CD1c-positive myeloid dendritic cell (primary cell): ENCODE measurements at regions not wholly inside any gene's neighbourhood (a gene's known extent, or its start where the extent isn't known, plus 50 kb on each side); places are given as distances from the start of the nearest gene placed in this dataset.

ENCODE experiments used
- DNase-seq: peaks from one replicate; pipeline ENCODE4 v3.0.0-alpha.2; 2016; ENCODE audit errors: extremely low spot score

DNA sequence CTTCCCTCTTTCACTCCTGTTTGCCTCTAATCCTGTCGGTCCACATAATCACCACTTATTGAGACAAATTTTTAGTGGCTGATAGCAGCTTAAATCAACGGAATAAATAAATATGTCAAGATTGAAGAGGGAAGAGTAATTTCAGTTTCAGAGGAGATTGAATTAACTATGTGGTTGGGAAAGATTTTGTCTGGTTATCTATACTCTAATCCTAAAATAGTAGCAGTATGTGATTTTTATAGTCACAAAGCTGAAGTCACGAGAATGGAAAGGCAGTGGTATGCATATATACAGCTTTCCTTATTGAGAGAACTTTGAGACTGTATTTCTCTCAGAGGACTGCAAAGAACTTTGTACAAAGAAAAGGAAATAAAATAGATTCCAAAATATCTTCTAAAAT, 493.3 kb downstream of the FAT4 start:
- no peak for DNase-seq

DNA sequence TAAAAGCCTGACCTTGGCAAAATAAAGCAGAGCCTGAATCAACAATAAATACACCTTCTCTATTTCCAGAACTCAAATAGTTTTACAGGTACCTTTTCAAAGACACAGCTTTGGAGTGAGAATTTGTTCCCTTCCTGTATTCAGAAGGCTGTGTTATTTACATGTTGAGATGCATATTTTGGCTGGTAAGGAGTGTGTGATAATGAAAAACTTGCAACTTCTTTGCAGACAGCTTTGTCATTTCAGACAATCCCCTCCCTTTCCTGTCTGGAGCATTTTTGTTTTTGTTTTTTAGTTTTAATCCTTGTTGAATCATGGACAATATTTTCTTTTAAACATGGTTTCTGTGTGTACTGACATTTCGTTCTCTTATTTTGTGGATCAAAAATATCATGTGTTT, 493.8 kb downstream of the FAT4 start:
- no peak for DNase-seq

DNA sequence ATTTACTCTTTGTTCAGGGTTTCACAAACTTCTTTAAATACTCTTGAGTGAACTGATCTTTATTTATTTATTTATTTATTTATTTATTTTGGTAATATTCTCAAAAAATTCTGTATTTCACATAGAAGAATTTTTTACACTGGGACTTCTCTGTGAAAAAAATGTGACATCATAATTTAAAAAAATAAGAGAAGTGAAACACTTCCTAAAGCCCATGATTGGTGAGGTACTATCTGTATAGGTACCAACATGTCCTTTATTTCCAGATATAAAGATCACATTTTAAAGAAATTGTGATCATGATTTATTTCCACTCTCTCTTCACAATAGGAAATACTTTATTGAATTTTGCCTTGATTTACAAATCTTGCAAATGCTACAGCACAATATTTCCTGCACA, 497.1 kb downstream of the FAT4 start:
- no peak for DNase-seq

DNA sequence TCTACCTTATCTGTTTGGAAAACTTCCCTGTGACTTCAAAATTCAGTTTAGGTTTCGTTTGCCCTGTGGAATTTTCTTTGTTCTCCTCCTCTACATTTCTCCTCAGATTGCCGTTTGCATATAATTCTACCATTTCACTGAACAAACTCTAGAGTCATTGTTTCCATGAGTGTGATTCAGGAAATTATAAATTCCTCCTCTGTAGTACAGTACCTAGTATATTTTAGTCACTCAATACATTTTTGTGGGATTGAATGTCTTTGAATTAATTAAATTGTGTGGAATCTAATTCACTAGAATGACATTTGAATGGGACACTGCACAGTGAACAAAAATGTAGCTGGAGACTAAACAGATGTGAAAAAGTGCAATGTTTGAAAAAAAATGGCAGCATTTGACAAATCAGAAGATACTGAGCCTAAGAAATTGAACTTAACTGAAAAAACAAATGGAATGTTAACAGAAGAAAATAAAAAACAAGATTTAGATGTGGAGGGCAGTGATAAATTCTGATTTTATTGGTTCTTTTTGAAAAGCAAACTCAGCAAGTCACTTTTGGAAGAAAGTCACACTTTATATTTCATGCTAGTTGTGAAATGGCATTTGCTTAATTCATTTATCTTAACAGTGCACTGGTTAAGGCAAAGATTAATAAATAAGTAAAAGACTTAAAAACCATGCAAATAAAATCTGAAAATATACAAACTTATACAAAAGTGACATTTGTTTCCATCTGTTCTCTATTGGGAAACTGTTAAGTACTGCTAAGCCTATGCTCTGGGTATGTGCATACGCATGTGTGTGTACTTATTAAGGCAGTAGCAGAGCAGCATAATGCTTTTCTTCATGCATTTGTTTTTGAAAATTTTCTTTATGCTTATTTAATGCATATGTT, 512.3 kb downstream of the FAT4 start:
- no peak for DNase-seq

DNA sequence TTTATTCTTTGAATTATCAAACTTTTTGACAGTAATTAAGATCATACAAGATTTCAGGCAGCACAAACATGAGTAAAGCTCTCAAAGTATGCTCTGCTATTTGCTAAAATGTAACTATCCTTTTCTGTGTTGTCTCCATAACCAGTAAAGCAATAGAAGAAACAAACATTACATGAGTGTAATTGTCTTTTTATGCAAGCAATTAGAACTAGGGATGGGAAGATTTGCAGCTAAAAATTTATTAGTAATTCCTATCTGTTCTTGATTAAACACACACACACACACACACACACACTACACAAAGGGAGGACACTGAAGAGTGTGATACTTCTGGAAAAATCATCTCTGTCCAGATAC, 512.9 kb downstream of the FAT4 start:
- DNase-seq = no peak

DNA sequence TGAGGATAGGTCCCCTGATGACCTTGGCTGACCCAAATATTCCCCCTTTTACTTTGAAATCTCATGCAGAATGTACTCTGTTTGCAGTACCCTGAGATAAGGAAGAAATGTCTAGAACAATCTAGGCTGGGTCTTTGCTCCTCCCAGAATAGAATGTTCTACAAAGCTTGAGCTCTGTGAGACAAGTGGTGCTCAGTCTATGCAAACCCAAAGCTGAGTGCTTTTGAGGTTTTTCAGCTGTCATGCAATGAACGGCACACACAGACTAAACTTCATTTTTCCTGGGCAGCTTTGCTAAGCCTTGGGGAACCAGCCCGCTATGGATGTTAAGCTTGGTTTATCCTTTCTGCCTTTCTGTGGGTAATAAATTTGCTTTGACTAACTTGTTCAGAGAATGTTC, 513.6 kb downstream of the FAT4 start:
- no peak for DNase-seq

DNA sequence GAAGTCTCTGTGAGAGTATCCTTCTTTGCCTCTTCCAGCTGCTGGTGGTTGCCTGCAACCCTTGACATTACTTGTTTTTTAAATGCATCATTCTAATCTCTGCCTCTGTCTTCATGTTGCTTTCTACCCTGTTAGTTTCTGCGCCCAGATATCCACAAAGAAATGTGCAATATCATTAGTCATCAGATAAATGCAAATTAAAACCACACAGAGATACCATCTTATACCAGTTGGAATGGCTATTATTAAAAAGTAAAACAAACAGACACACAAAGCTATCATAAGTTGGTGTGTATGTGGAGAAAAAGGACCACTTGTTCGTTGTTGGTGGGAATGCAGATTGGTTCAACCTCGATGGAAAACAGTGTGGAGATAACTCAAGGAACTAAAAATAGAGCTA, 517.4 kb downstream of the FAT4 start:
- DNase-seq = no peak

DNA sequence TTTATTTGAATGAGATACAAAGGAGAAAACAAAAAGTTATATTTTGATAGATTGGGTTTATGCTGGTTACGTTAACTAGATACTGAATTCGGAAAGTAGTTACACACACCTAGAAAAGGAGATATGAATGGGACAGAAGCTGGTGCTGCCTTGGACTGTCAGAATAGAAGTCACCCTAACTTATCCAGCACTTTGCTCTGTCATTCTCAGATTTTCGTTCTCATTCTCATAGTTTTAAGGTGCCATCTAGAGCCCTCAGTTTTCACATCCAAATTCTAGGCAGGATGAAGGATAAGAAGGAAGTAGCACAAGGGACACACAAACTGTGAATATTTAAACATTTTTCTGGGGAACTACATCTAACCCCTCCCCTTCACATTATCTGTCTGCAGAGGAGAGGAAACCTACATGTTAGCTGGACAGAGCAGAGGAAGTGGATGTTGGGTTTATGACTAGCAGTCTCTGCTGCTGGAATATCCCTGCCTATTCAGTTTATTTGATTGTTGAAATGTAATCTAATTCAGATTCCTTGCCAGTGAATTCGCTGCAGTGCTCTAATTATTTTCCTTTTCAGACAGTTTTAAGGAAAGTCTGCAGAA, 521.9 kb downstream of the FAT4 start:
- DNase-seq = no peak

DNA sequence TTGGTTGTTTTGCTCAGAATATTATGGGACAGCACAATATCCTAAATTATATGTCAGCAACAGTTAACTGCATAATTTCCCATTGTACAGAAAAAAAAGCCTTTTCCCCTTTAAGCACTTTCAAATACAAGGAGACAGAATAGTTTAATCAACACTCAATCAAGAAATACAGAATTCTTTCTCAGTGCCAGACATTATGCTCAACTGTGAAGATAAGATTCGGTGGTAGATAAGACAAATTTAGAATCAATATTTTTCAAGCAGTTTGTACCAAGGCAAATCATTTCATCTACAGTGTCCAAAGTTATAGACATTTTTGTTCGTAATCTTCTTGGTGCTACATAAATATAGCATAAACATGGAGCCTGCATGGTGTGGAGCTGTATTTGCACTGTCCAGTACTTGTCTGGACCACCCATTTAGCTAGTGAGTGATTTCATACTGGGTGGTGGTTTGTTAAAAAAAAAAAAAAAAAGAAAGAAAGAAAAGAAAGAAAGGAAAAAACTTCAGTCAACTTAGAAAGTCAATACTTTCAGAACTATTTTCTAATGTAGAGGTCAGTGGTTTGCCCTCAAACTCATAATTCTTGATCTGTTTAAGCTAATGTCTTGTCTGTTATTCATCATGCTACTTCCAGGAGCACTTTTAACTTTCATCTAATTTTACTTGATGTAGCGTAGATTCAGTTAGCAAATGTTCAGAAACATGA, 522.9 kb downstream of the FAT4 start:
- DNase-seq = no peak

DNA sequence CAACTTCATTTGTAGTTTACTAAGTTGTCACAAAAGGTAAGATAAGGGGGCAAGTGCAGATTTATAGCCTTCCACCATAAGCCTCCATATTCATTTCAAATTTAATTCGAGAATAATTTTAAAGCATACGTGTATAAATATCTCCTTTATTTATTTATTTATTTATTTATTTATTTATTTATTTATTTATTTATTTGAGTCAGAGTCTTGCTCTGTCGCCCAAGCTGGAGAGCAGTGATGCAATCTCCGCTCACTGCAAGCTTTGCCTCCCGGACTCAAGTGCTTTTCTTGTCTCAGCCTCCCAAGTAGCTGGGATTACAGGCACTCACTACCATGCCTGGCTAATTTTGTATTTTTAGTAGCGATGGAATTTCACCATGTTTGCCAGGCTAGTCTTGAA, 523.4 kb downstream of the FAT4 start:
- DNase-seq = no peak

DNA sequence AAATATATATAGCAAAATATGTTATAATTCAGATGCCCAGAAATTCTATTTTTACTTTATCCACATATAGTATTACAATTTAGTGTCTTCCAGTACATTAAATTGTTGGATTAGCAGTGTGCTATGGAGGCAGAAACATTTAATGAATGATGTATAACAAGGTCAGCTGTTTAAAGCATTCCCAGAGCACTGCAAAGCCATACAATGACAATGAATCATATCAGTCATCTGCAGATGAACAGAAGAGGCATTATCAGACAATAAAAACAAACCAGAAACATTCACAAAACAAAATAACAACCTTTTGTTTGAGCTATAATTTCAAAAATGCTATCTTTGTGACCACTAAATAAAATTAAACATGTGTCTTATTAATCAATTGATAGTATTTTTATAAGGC, 524.2 kb downstream of the FAT4 start:
- DNase-seq = no peak

DNA sequence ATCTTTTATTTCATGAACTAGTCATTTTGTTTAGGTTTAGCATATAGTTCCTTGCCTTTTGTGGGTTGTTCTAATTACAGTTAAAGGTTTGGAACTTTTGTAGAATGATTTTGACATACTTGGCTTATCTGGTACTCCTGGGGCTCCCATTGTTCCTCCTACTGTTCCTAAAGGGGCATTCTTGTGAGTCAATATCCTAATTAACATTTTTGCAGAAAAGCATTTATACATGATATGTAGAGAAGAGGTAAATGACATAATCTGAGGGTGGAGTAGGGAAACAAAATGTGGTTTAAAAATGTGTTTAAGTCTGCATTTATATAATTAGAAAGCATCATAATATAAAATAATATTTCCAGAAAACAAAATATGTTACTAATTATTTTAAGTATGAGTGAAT, 529.2 kb downstream of the FAT4 start:
- no peak for DNase-seq

DNA sequence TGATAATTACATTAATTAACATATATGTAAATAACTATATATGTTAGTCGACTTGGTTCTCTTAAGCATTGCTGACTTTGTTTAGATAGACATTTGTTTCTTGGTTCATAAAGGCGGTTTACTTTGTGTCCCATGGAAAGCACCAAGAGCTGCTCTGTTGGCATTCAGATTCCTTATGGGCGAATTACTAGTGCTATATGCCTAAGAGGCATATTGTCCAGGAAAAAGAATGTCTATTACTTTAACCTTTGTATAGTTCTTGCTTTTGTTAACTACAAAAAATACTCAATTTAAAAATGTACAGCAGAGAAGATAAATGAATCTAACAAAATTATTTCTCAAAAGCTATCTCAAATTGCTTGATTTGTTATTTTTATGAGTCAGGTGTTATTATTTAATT, 532.8 kb downstream of the FAT4 start:
- DNase-seq = no peak

DNA sequence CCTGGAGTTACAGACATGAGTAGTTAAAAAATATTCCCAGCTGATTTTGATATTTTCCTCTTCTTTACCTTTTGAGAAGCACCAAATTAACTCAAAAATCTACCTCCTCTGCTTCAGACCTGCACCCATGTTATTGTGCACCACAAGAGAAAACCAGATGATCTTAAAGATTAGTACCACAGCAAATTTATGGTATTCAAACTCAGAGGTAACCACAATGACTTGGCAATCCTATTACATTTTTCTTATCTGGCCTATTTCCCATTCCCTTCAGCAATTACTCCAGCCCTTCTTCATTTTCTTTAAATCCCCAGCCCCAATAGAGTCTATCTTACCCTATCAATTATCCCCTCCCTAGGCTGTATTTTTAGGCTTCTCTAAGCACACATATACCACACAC, 535.1 kb downstream of the FAT4 start:
- no peak for DNase-seq

DNA sequence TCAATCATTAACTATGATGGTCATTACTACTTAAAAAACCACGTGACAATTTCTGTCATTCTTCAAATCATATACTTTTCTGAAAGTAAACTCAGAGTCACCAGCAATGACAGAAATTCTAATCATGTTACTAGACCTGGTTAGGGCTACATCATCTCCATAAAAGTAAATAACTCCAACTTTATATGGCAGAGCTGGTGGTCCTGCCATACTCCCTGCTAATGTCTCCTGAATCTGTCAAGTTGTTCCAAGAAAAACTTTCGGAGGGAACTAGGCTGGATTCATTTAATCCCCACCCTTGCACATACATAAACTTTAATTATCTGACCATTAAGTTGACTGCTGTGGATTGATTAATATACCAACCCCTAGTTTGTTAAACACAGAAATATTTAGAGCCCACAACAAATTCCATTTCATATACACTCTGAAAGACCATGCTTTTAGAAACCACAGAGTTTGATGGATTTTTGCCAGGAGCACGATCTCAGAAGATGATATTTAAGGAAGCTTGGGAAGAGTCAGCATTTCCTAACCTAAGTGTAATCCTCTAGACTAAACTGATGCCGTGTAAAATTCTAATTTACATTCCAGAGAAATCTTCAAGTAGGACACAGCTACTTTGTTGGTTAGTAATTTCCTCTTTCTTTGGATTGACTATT, 577.0 kb downstream of the FAT4 start:
- DNase-seq = no peak

DNA sequence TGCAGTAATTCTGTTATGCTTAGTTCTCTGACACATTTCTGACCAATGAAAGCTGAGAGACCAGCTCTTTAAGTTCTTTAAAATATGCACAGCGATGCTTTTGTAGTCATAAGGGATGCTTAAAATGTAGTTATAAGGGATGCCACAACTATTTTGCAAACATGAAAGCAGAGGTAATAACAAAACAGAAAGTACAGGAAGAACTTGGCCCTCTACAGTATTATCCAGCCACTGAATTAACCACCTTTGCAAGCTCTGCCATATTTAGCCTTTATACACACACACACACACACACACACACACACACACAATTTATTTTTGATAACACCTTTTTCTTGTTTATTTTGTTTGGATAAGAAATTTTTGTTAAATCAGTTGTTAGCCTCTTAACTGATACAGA, 590.0 kb downstream of the FAT4 start:
- no peak for DNase-seq

DNA sequence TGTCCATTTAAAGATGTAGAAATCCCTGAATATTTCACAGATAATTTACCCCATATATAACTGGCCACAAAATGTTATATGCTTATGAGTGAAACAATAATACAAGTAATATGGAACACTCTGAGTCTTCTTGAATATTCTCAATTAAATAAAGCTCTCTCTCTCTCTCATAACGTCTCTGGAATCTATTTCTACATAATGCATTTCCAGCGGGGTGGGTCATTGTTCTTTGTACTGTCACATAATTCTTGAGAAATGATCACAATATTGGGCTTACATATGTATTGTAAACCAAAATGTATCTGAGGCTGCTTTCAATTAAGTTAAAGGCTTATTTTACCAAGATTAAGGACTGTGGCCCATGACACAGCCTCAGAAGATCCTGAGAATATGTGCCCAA, 596.3 kb downstream of the FAT4 start:
- no peak for DNase-seq

DNA sequence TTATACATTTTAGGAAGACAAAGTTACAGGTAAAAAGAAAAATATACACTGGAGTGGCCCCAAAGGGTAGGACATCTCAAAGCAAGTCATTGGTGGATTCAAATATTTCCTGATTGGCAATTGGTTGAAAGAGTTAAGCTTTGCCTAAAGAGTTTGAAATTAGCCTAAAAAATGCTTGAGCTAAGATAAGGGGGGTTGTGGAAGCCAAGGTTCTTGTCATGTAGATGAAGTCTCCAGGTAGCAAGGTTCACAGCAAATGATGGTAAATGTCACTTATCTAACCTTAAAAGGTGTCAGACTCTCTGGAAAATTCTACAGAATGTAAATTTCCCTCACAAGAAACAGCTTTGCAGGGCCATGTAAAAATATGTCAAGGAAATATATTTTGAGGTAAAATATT, 596.7 kb downstream of the FAT4 start:
- no peak for DNase-seq

DNA sequence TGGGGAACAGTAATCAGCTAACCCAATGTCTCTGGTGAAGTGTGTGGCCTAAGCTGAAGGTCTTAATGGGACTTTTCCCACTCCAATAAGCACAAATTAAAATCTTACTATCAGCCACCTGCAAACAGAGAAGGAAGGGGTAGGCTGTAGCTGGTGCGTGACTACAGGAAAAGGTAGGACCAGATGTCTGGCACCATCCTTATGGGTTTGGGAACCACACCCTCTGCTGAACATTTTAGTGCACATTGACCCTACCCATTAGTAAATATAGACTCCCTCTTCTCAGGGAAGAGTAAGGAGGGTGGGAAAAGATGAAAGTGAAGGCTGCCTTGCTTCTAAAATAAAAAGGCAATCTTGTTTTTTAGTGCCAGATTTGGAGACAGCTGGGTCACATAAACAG, 602.8 kb downstream of the FAT4 start:
- no peak for DNase-seq

DNA sequence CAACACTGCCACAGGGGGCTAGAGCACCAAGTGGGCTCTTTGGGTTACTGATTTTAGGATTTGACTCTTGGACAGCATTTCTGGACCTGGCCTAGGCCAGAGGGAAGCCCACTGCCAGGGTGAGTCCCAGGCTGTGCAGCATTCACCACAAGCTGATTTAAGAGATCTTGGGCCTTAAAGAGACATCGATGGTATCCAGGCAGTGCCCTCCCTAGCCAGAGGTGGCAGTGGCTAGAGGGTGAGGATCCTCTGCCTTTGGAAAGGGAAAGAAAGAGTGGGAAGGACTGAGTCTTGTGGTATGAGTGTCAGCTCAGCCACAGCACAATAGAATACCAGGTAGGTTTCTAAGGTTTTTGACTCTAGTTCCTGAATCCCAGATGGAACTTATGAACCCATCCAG, 613.9 kb downstream of the FAT4 start:
- DNase-seq = no peak

DNA sequence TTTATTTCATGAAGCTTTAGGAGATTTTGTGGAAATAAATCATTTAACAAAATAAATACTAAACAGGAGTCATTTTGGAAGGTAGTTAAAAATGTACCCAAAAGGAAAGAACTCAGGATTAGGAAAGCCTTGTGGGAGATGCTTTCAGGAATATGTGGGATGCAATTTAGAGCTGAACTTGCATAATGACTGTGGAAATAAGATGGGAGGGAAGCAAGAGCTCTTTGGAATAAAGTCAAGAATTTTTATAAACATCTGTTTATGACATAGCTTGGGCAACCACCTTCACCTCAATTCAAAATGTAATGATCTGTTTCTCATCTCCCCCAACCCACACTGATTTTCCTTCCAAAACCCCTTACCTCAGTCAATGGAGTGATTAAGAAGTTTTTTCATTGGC, 623.8 kb downstream of the FAT4 start:
- no peak for DNase-seq

DNA sequence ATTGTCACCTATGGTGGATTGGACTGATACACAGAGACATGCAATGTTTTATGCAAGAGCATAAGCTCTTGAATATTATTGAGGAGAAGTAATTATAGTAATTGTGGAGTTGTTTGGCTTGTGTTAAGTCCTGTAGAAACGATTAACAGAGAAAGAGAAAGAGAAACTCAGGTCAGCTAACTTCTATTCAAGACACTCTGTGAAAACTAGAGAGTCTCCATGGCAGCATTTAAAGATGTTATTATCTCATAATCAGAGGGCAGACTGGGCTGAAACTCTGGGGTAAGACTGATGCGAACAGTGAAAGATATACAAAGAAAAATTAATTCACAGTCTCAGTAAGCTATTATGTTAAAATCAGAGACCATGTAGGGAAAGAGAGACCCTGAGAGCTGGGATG, 625.7 kb downstream of the FAT4 start:
- DNase-seq = no peak

DNA sequence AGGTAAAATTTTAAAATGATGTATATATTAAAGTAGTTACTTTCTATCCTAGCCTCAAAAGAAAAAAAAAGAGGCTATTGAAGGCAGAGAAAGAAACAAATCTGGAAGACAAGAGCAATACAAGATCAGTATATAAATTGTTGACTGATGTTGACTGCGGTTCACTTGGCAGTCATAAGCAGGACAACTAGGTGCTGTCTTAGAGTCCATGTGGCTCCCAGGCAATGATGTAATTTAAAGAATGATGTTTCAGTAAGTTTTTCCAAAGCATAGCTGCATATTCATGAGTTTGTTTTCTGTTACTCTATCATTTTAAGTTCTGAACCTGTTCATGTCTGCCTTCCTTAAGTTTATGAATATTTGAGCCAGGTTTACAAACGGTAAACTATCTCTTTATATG, 630.2 kb downstream of the FAT4 start:
- no peak for DNase-seq
